ENCODE measurements at regions not wholly inside any gene's neighbourhood (a gene's known extent, or its start where the extent isn't known, plus 50 kb on each side); places are given as distances from the start of the nearest gene placed in this dataset.

- Histone ChIP-seq H3K4me3 (ENCODE audit: low read depth, low read length) (no peak overlapping the region), H3K9me3 (ENCODE audit: control insufficient read depth, insufficient read depth, low read depth, low read length) (no peaks in the 10 kb centered on the region), H3K4me1 (ENCODE audit: control insufficient read depth, insufficient read depth, low read length) (no peaks in the 10 kb centered on the region), H3K27ac (ENCODE audit: extremely low read depth, low read depth, low read length) (no peak overlapping the region), H3K36me3 (ENCODE audit: control insufficient read depth in 2 of 2, insufficient read depth in 1 of 2, low read length in 2 of 2) (no peaks in the 10 kb centered on the region)
- no peak for TF ChIP-seq ZNF76 (tag by site-specific recombination; IDR thresholded peaks at IDR 0.05; ENCODE audit: borderline replicate concordance, low read depth)
- no peak for TF ChIP-seq ZNF701 (tag by site-specific recombination; IDR thresholded peaks at IDR 0.05)
- no peak for TF ChIP-seq SP2 (tag by site-specific recombination; IDR thresholded peaks at IDR 0.05)
- ChIA-PET CTCF (no interaction called here), POLR2A (no interaction called here)
Observed at GRCh38 chr21:15400905-15401304, 328.9 kb upstream of the USP25 start.

DNA sequence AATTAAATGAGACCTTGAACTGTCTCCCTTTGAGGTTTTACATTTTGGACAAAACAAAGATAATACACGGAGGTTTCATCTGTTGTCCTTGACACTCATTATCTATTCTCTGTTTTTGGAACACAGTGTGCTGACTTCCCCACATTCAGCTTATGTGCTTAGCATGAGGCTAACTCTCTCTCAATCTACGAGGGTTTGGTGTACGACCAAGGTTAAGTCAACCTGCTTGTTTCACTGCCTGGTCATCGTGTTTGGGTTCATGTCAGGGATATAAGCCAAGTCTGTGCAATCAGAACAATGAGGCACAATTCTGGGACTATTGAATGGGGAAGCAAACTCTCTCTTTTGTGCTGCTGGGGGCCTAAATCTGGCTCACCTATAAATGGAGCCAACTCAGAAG is 328.5 kb upstream of the USP25 start:
- H3K27ac ChIP-seq (ENCODE audit: extremely low read depth, low read depth, low read length) = no peak overlapping the region
- ChIA-PET POLR2A (no interaction called here), CTCF (no interaction called here)
- H3K4me1 ChIP-seq (ENCODE audit: control insufficient read depth, insufficient read depth, low read length) = no peaks in the 10 kb centered on the region
- H3K4me3 ChIP-seq (ENCODE audit: low read depth, low read length) = no peak overlapping the region
- no peaks in the 10 kb centered on the region for H3K36me3 ChIP-seq (ENCODE audit: control insufficient read depth in 2 of 2, insufficient read depth in 1 of 2, low read length in 2 of 2)
- TF ChIP-seq ZNF404 (tag by site-specific recombination; IDR thresholded peaks at IDR 0.05) (no peak), ZNF510 (tag by site-specific recombination; IDR thresholded peaks at IDR 0.05; ENCODE audit: insufficient replicate concordance) (no peak), ZNF266 (tag by site-specific recombination; IDR thresholded peaks at IDR 0.05; ENCODE audit: low read depth) (no peak), TRIM28 (IDR thresholded peaks at IDR 0.05; ENCODE audit: borderline replicate concordance, low read length) (no peak), IKZF3 (tag by site-specific recombination; IDR thresholded peaks at IDR 0.05) (no peak), ZNF140 (tag by site-specific recombination; IDR thresholded peaks at IDR 0.05) (no peak), ZFHX2 (tag by site-specific recombination; conservative IDR thresholded peaks at IDR 0.05) (no peak), OSR2 (tag by site-specific recombination; IDR thresholded peaks at IDR 0.05) (no peak), ZNF621 (tag by site-specific recombination; IDR thresholded peaks at IDR 0.05) (no peak), ZEB2 (tag by site-specific recombination; IDR thresholded peaks at IDR 0.05) (no peak), ZNF2 (tag by site-specific recombination; IDR thresholded peaks at IDR 0.05) (no peak), ZNF645 (tag by site-specific recombination; IDR thresholded peaks at IDR 0.05) (no peak), ZNF658 (tag by site-specific recombination; IDR thresholded peaks at IDR 0.05) (no peak), ZNF366 (tag by site-specific recombination; conservative IDR thresholded peaks at IDR 0.05) (no peak), ZNF792 (tag by site-specific recombination; IDR thresholded peaks at IDR 0.05) (no peak), ZNF174 (tag by site-specific recombination; IDR thresholded peaks at IDR 0.05) (no peak)
- H3K9me3 ChIP-seq (ENCODE audit: control insufficient read depth, insufficient read depth, low read depth, low read length) = no peaks in the 10 kb centered on the region

GRCh38 chr21:15405214-15405613 is 324.6 kb upstream of the USP25 start:
- no peaks in the 10 kb centered on the region for H3K9me3 ChIP-seq (ENCODE audit: control insufficient read depth, insufficient read depth, low read depth, low read length)
- no peaks in the 10 kb centered on the region for H3K36me3 ChIP-seq (ENCODE audit: control insufficient read depth in 2 of 2, insufficient read depth in 1 of 2, low read length in 2 of 2)
- no peak overlapping the region for H3K27ac ChIP-seq (ENCODE audit: extremely low read depth, low read depth, low read length)
- no peaks in the 10 kb centered on the region for H3K4me1 ChIP-seq (ENCODE audit: control insufficient read depth, insufficient read depth, low read length)
- CTCF ChIA-PET = interaction anchor here (0.6 kb wide), 1 partner anchor 1152 kb away, joined by 3 read pairs; no protein-coding TSS in a partner anchor
- POLR2A ChIA-PET = no interaction called here
- H3K4me3 ChIP-seq (ENCODE audit: low read depth, low read length) = no peak overlapping the region
- TF ChIP-seq ZNF626 (tag by site-specific recombination; IDR thresholded peaks at IDR 0.05) (no peak), ZNF404 (tag by site-specific recombination; IDR thresholded peaks at IDR 0.05) (no peak)
- TF ChIP-seq, protein P1, sequence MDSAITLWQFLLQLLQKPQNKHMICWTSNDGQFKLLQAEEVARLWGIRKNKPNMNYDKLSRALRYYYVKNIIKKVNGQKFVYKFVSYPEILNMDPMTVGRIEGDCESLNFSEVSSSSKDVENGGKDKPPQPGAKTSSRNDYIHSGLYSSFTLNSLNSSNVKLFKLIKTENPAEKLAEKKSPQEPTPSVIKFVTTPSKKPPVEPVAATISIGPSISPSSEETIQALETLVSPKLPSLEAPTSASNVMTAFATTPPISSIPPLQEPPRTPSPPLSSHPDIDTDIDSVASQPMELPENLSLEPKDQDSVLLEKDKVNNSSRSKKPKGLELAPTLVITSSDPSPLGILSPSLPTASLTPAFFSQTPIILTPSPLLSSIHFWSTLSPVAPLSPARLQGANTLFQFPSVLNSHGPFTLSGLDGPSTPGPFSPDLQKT (IDR thresholded peaks at IDR 0.05; ENCODE audit: borderline replicate concordance, low read depth, low read length) = no peak

Data from HEK293 (cell line).